GM23338 (cell line): ENCODE measurements at regions not wholly inside any gene's neighbourhood (a gene's known extent, or its start where the extent isn't known, plus 50 kb on each side); places are given as distances from the start of the nearest gene placed in this dataset.

Experiments
- ATAC-seq: fragments of 200-7000 bp; cut with Tn5 transposase; 3 replicates; pipeline ENCODE4 v1.9.1; 2020
- DNase-seq: peaks from one replicate; pipeline ENCODE4 v3.0.0-alpha.2; 2015; ENCODE audit warnings: low spot score
- H2AFZ ChIP-seq: fragments of 200-600 bp; sonication (generic); 2 replicates; pipeline ENCODE4 v1.8.0; 2016; ENCODE audit warnings: antibody characterized with exemption, mild to moderate bottlenecking, moderate library complexity
- H3F3A ChIP-seq: fragments of 200-600 bp; sonication (generic); replicated peaks from 2 replicates; pipeline ENCODE4 v1.8.0; 2017; ENCODE audit warnings: antibody characterized with exemption, mixed run types, low read depth
- H3K27ac ChIP-seq: fragments of 200-600 bp; sonication (generic); 2 replicates; pipeline ENCODE4 v1.6.1; 2016; ENCODE audit warnings: low read depth
- H3K27me3 ChIP-seq: fragments of 200-600 bp; sonication (generic); 2 replicates; pipeline ENCODE4 v1.8.0; 2016; ENCODE audit warnings: mild to moderate bottlenecking, mixed run types, moderate library complexity; ENCODE audit not compliant: insufficient read depth
- H3K36me3 ChIP-seq: fragments of 200-600 bp; sonication (generic); 2 replicates; pipeline ENCODE4 v1.8.0; 2016; ENCODE audit warnings: mild to moderate bottlenecking; ENCODE audit not compliant: insufficient read depth
- H3K4me1 ChIP-seq: fragments of 200-600 bp; sonication (generic); 2 replicates; pipeline ENCODE4 v1.8.0; 2016; ENCODE audit warnings: mild to moderate bottlenecking, moderate library complexity; ENCODE audit not compliant: insufficient read depth
- H3K4me2 ChIP-seq: fragments of 200-600 bp; sonication (generic); 2 replicates; pipeline ENCODE4 v1.7.1; 2017; ENCODE audit warnings: mixed run types
- H3K4me3 ChIP-seq: fragments of 200-600 bp; sonication (generic); 2 replicates; pipeline ENCODE4 v1.6.1; 2016; ENCODE audit warnings: mixed run types
- H3K79me2 ChIP-seq: fragments of 200-600 bp; sonication (generic); replicated peaks from 2 replicates; pipeline ENCODE4 v1.8.0; 2017; ENCODE audit warnings: mild to moderate bottlenecking; ENCODE audit not compliant: insufficient read depth
- H3K9me2 ChIP-seq: fragments of 200-600 bp; sonication (generic); 2 replicates; pipeline ENCODE4 v1.8.0; 2017; ENCODE audit not compliant: insufficient read depth
- H4K20me1 ChIP-seq: fragments of 200-600 bp; sonication (generic); replicated peaks from 2 replicates; pipeline ENCODE4 v1.8.0; 2017; ENCODE audit warnings: mild to moderate bottlenecking; ENCODE audit not compliant: insufficient read depth
- H3K27ac Mint-ChIP-seq: 2 replicates; pipeline ENCODE4 v1.8.0; 2020; ENCODE audit warnings: inconsistent platforms, mild to moderate bottlenecking, moderate library complexity, mixed read lengths
- H3K27me3 Mint-ChIP-seq: 3 replicates; pipeline ENCODE4 v1.8.0; 2022; ENCODE audit warnings: low read depth, mild to moderate bottlenecking, moderate library complexity, mixed read lengths, inconsistent platforms; ENCODE audit not compliant: insufficient read depth, poor library complexity
- H3K36me3 Mint-ChIP-seq: 3 replicates; pipeline ENCODE4 v1.8.0; 2021; ENCODE audit warnings: low read depth, mild to moderate bottlenecking, inconsistent platforms, moderate library complexity, mixed read lengths
- H3K4me1 Mint-ChIP-seq: 3 replicates; pipeline ENCODE4 v1.8.0; 2020; ENCODE audit warnings: mild to moderate bottlenecking, inconsistent platforms, mixed read lengths
- H3K4me3 Mint-ChIP-seq: 3 replicates; pipeline ENCODE4 v1.8.0; 2021; ENCODE audit warnings: moderate library complexity, mild to moderate bottlenecking, inconsistent platforms, mixed read lengths
- H3K9me3 Mint-ChIP-seq: 3 replicates; pipeline ENCODE4 v1.8.0; 2020; ENCODE audit warnings: moderate library complexity, mild to moderate bottlenecking, inconsistent platforms, mixed read lengths
- CREB1 ChIP-seq: fragments of 250-450 bp; sonication (Bioruptor Pico); IDR thresholded peaks from 2 replicates; pipeline ENCODE4 v1.5.0; 2020; ENCODE audit warnings: low read depth, mild to moderate bottlenecking, moderate library complexity
- EZH2 ChIP-seq: fragments of 200-600 bp; sonication (generic); IDR thresholded peaks from one replicate; pipeline ENCODE4 v1.8.0; 2017; ENCODE audit warnings: antibody characterized with exemption, mild to moderate bottlenecking, low read depth; ENCODE audit not compliant: unreplicated experiment
- EZH2phosphoT487 ChIP-seq: fragments of 200-600 bp; sonication (generic); IDR thresholded peaks from one replicate; pipeline ENCODE4 v1.8.1; 2018; ENCODE audit warnings: antibody characterized with exemption; ENCODE audit not compliant: unreplicated experiment
- JUNB ChIP-seq: IDR thresholded peaks from one replicate; pipeline ENCODE4 v1.6.1; 2016; ENCODE audit warnings: antibody characterized with exemption; ENCODE audit not compliant: unreplicated experiment
- NANOG ChIP-seq: IDR thresholded peaks from 2 replicates; pipeline ENCODE4 v1.6.1; 2016; ENCODE audit warnings: antibody characterized with exemption, borderline replicate concordance
- POLR2AphosphoS5 ChIP-seq: IDR thresholded peaks from 2 replicates; pipeline ENCODE4 v1.6.1; 2016; ENCODE audit warnings: antibody characterized with exemption, low read depth
- STAT1 ChIP-seq: IDR thresholded peaks from one replicate; pipeline ENCODE4 v1.6.1; 2016; ENCODE audit warnings: antibody characterized with exemption; ENCODE audit not compliant: unreplicated experiment
- ZNF114 ChIP-seq: fragments of 250-450 bp; sonication (Bioruptor Pico); IDR thresholded peaks from 2 replicates; pipeline ENCODE4 v1.5.0; 2020; ENCODE audit warnings: mild to moderate bottlenecking, moderate library complexity
- ZNF331 ChIP-seq: fragments of 250-450 bp; sonication (Bioruptor Pico); IDR thresholded peaks from 2 replicates; pipeline ENCODE4 v1.5.0; 2020; ENCODE audit warnings: low read depth, mild to moderate bottlenecking, moderate library complexity
- TF ChIP-seq, protein P1 (sequence below): fragments of 250-450 bp; sonication (Bioruptor Pico); IDR thresholded peaks from 2 replicates; pipeline ENCODE4 v1.5.0; 2020; ENCODE audit warnings: mild to moderate bottlenecking, moderate library complexity
- TF ChIP-seq, protein P2 (sequence below), 2 experiments: fragments of 200-600 bp in 1 of 2; sonication (generic) in 1 of 2; conservative IDR thresholded peaks; 2 replicates each; pipeline versions ENCODE4 v1.5.1 to v1.6.1; 2016 to 2017; ENCODE audit warnings: antibody characterized with exemption in 2 of 2, low read depth in 2 of 2, mild to moderate bottlenecking in 2 of 2, moderate library complexity in 1 of 2
- TF ChIP-seq, protein P3 (sequence below): IDR thresholded peaks from 2 replicates; pipeline ENCODE4 v1.6.1; 2016; ENCODE audit warnings: antibody characterized with exemption

DNA sequence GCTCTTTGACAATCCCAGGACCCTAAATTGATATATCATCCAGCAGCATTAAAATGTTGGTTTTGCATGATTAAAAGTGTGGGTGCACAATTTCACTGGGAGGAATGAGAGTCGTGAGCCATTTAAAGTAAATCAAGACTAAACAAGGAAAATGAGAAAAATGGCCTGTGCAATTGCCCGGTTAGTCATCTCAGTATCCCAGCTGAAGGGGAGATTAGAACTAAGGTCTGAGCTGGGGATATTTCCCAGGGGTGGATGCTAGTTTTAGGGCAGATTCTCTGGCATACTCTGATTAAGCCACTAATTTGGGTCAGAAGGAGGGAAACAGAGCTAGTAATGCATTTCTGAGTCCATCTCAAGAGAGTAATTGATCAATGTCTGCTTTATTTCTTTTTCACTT is 177.2 kb downstream of the EN1 start:
- no peaks in the 10 kb centered on the region for H3K4me1 ChIP-seq
- ATAC-seq (no peak), DNase-seq (no peak)
- H4K20me1 ChIP-seq = no peaks in the 10 kb centered on the region
- no peak overlapping the region for H3K4me3 Mint-ChIP-seq
- H3K27me3 ChIP-seq = no peaks in the 10 kb centered on the region
- no peak for TF ChIP-seq NANOG
- no peak for TF ChIP-seq EZH2phosphoT487
- TF ChIP-seq ZNF331 = no peak
- no peak for TF ChIP-seq POLR2AphosphoS5
- no peak for TF ChIP-seq EZH2
- TF ChIP-seq, protein P1, sequence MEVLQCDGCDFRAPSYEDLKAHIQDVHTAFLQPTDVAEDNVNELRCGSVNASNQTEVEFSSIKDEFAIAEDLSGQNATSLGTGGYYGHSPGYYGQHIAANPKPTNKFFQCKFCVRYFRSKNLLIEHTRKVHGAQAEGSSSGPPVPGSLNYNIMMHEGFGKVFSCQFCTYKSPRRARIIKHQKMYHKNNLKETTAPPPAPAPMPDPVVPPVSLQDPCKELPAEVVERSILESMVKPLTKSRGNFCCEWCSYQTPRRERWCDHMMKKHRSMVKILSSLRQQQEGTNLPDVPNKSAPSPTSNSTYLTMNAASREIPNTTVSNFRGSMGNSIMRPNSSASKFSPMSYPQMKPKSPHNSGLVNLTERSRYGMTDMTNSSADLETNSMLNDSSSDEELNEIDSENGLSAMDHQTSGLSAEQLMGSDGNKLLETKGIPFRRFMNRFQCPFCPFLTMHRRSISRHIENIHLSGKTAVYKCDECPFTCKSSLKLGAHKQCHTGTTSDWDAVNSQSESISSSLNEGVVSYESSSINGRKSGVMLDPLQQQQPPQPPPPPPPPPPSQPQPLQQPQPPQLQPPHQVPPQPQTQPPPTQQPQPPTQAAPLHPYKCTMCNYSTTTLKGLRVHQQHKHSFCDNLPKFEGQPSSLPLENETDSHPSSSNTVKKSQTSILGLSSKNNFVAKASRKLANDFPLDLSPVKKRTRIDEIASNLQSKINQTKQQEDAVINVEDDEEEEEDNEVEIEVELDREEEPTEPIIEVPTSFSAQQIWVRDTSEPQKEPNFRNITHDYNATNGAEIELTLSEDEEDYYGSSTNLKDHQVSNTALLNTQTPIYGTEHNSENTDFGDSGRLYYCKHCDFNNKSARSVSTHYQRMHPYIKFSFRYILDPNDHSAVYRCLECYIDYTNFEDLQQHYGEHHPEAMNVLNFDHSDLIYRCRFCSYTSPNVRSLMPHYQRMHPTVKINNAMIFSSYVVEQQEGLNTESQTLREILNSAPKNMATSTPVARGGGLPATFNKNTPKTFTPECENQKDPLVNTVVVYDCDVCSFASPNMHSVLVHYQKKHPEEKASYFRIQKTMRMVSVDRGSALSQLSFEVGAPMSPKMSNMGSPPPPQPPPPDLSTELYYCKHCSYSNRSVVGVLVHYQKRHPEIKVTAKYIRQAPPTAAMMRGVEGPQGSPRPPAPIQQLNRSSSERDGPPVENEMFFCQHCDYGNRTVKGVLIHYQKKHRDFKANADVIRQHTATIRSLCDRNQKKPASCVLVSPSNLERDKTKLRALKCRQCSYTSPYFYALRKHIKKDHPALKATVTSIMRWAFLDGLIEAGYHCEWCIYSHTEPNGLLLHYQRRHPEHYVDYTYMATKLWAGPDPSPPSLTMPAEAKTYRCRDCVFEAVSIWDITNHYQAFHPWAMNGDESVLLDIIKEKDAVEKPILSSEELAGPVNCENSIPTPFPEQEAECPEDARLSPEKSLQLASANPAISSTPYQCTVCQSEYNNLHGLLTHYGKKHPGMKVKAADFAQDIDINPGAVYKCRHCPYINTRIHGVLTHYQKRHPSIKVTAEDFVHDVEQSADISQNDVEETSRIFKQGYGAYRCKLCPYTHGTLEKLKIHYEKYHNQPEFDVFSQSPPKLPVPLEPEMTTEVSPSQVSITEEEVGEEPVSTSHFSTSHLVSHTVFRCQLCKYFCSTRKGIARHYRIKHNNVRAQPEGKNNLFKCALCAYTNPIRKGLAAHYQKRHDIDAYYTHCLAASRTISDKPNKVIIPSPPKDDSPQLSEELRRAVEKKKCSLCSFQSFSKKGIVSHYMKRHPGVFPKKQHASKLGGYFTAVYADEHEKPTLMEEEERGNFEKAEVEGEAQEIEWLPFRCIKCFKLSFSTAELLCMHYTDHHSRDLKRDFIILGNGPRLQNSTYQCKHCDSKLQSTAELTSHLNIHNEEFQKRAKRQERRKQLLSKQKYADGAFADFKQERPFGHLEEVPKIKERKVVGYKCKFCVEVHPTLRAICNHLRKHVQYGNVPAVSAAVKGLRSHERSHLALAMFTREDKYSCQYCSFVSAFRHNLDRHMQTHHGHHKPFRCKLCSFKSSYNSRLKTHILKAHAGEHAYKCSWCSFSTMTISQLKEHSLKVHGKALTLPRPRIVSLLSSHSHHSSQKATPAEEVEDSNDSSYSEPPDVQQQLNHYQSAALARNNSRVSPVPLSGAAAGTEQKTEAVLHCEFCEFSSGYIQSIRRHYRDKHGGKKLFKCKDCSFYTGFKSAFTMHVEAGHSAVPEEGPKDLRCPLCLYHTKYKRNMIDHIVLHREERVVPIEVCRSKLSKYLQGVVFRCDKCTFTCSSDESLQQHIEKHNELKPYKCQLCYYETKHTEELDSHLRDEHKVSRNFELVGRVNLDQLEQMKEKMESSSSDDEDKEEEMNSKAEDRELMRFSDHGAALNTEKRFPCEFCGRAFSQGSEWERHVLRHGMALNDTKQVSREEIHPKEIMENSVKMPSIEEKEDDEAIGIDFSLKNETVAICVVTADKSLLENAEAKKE (CRISPR knock-in tag) = no peak
- no peak for TF ChIP-seq JUNB
- TF ChIP-seq, protein P2, sequence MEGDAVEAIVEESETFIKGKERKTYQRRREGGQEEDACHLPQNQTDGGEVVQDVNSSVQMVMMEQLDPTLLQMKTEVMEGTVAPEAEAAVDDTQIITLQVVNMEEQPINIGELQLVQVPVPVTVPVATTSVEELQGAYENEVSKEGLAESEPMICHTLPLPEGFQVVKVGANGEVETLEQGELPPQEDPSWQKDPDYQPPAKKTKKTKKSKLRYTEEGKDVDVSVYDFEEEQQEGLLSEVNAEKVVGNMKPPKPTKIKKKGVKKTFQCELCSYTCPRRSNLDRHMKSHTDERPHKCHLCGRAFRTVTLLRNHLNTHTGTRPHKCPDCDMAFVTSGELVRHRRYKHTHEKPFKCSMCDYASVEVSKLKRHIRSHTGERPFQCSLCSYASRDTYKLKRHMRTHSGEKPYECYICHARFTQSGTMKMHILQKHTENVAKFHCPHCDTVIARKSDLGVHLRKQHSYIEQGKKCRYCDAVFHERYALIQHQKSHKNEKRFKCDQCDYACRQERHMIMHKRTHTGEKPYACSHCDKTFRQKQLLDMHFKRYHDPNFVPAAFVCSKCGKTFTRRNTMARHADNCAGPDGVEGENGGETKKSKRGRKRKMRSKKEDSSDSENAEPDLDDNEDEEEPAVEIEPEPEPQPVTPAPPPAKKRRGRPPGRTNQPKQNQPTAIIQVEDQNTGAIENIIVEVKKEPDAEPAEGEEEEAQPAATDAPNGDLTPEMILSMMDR (conservative IDR thresholded peaks at IDR 0.05; ENCODE audit: low read depth in 2 of 2) = no peak
- TF ChIP-seq STAT1 = no peak
- no peak for TF ChIP-seq CREB1
- TF ChIP-seq, protein P3, sequence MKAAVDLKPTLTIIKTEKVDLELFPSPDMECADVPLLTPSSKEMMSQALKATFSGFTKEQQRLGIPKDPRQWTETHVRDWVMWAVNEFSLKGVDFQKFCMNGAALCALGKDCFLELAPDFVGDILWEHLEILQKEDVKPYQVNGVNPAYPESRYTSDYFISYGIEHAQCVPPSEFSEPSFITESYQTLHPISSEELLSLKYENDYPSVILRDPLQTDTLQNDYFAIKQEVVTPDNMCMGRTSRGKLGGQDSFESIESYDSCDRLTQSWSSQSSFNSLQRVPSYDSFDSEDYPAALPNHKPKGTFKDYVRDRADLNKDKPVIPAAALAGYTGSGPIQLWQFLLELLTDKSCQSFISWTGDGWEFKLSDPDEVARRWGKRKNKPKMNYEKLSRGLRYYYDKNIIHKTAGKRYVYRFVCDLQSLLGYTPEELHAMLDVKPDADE = no peak
- no peak for TF ChIP-seq ZNF114 (CRISPR knock-in tag)
- peaks cover 6% of the 10 kb centered on the region; the same call in 1 of the 2 replicates for H3K9me2 ChIP-seq
- no peak overlapping the region for H2AFZ ChIP-seq
- H3K27ac ChIP-seq = no peak overlapping the region
- no peaks in the 10 kb centered on the region for H3K36me3 ChIP-seq
- no peak overlapping the region for H3K4me3 ChIP-seq
- no peaks in the 10 kb centered on the region for H3K4me1 Mint-ChIP-seq
- no peaks in the 10 kb centered on the region for H3K9me3 Mint-ChIP-seq
- H3K27me3 Mint-ChIP-seq = peaks cover 4% of the 10 kb centered on the region
- no peak overlapping the region for H3K4me2 ChIP-seq
- no peaks in the 10 kb centered on the region for H3K79me2 ChIP-seq
- H3K36me3 Mint-ChIP-seq = no peaks in the 10 kb centered on the region
- no peak overlapping the region for H3K27ac Mint-ChIP-seq
- H3F3A ChIP-seq = no peaks in the 10 kb centered on the region
